GM23248 (cell line): ENCODE measurements at regions not wholly inside any gene's neighbourhood (a gene's known extent, or its start where the extent isn't known, plus 50 kb on each side); places are given as distances from the start of the nearest gene placed in this dataset.

Source experiments
- DNase-seq: peaks from one replicate; pipeline ENCODE4 v3.0.0-alpha.2; 2015
- H2AFZ ChIP-seq: fragments of 200-600 bp; sonication (generic); 2 replicates; pipeline ENCODE4 v1.6.1; 2016; ENCODE audit warnings: antibody characterized with exemption
- H3F3A ChIP-seq: fragments of 200-600 bp; sonication (generic); 2 replicates; pipeline ENCODE4 v1.6.1; 2016; ENCODE audit warnings: mild to moderate bottlenecking, antibody characterized with exemption, mixed run types; ENCODE audit not compliant: insufficient read depth
- H3K27ac ChIP-seq: fragments of 200-600 bp; sonication (generic); 2 replicates; pipeline ENCODE4 v1.5.1; 2016; ENCODE audit warnings: mild to moderate bottlenecking
- H3K27me3 ChIP-seq: fragments of 200-600 bp; sonication (generic); replicated peaks from 2 replicates; pipeline ENCODE4 v1.6.1; 2016; ENCODE audit warnings: mild to moderate bottlenecking; ENCODE audit not compliant: insufficient read depth
- H3K36me3 ChIP-seq: fragments of 200-600 bp; sonication (generic); 2 replicates; pipeline ENCODE4 v1.6.1; 2016; ENCODE audit warnings: low read depth, mild to moderate bottlenecking
- H3K4me1 ChIP-seq: fragments of 200-600 bp; sonication (generic); 2 replicates; pipeline ENCODE4 v1.6.1; 2016; ENCODE audit warnings: mild to moderate bottlenecking; ENCODE audit not compliant: insufficient read depth
- H3K4me2 ChIP-seq: fragments of 200-600 bp; sonication (generic); one replicate; pipeline ENCODE4 v1.6.1; 2016; ENCODE audit warnings: mild to moderate bottlenecking; ENCODE audit not compliant: unreplicated experiment
- H3K4me3 ChIP-seq: fragments of 200-600 bp; sonication (generic); 2 replicates; pipeline ENCODE4 v1.5.1; 2016; ENCODE audit warnings: mild to moderate bottlenecking
- H3K79me2 ChIP-seq: fragments of 200-600 bp; sonication (generic); 2 replicates; pipeline ENCODE4 v1.6.1; 2016; ENCODE audit warnings: mild to moderate bottlenecking; ENCODE audit not compliant: insufficient read depth
- H3K9ac ChIP-seq: fragments of 200-600 bp; sonication (generic); 2 replicates; pipeline ENCODE4 v1.6.1; 2016; ENCODE audit warnings: mild to moderate bottlenecking
- H3K9me2 ChIP-seq: fragments of 200-600 bp; sonication (generic); 2 replicates; pipeline ENCODE4 v1.6.1; 2016; ENCODE audit warnings: mixed run types, mild to moderate bottlenecking, moderate library complexity; ENCODE audit not compliant: insufficient read depth
- H3K9me3 ChIP-seq: fragments of 200-600 bp; sonication (generic); one replicate; pipeline ENCODE4 v1.6.1; 2017; ENCODE audit warnings: low read depth
- H4K20me1 ChIP-seq: fragments of 200-600 bp; sonication (generic); 2 replicates; pipeline ENCODE4 v1.6.0; 2016; ENCODE audit not compliant: insufficient read depth
- EZH2 ChIP-seq: fragments of 200-600 bp; sonication (generic); IDR thresholded peaks from 2 replicates; pipeline ENCODE4 v1.6.1; 2018; ENCODE audit warnings: antibody characterized with exemption, mild to moderate bottlenecking; ENCODE audit not compliant: insufficient read depth, poor library complexity, severe bottlenecking
- EZH2phosphoT487 ChIP-seq: fragments of 200-600 bp; sonication (generic); IDR thresholded peaks from 2 replicates; pipeline ENCODE4 v1.6.1; 2018; ENCODE audit warnings: antibody characterized with exemption, moderate library complexity, mild to moderate bottlenecking, low read depth; ENCODE audit not compliant: insufficient read depth
- WGBS, 2 experiments: methylation state at CpG; one replicate each; pipeline ENCODE4 v1.1.6; 2015 to 2017; ENCODE audit warnings: low lambda C conversion rate in 2 of 2, low coverage in 1 of 2; ENCODE audit errors: missing lambda C conversion rate in 2 of 2; 5-methylcytosine and 5-hydroxymethylcytosine counted together
- in situ Hi-C: fragments of 300-500 bp; cut with MboI; formaldehyde crosslinking; loops from 2 replicates; pipeline ENCODE4 v1.15.0; 2020

GRCh38 chr2:216949700-216950413, 90.0 kb upstream of the TNP1 start:
- Histone ChIP-seq H3K79me2 (no peaks in the 10 kb centered on the region), H2AFZ (no peak overlapping the region), H3K27ac (no peak overlapping the region), H3K9me3 (no peaks in the 10 kb centered on the region), H3K4me2 (no peak overlapping the region), H3K9ac (no peak overlapping the region), H3K27me3 (no peaks in the 10 kb centered on the region), H3K9me2 (no peaks in the 10 kb centered on the region), H3K4me1 (no peaks in the 10 kb centered on the region), H3F3A (no peaks in the 10 kb centered on the region), H3K4me3 (no peak overlapping the region), H4K20me1 (no peaks in the 10 kb centered on the region), H3K36me3 (no peaks in the 10 kb centered on the region)
- DNase-seq, result no peak
- TF ChIP-seq EZH2phosphoT487, result no peak
- no peak for TF ChIP-seq EZH2
- in situ Hi-C loops, result no loop called here
- 65 to 71% methylated on average over 12 of the region's 12 CpGs for WGBS, 2 experiments

GRCh38 chr2:216947055-216947454, 87.2 kb upstream of the TNP1 start:
- Histone ChIP-seq H3K4me3 (no peak overlapping the region), H4K20me1 (no peaks in the 10 kb centered on the region), H3F3A (no peaks in the 10 kb centered on the region), H3K79me2 (no peaks in the 10 kb centered on the region), H3K27ac (no peak overlapping the region), H2AFZ (no peak overlapping the region), H3K9me3 (no peaks in the 10 kb centered on the region), H3K36me3 (no peaks in the 10 kb centered on the region), H3K27me3 (no peaks in the 10 kb centered on the region), H3K9me2 (no peaks in the 10 kb centered on the region), H3K4me1 (no peaks in the 10 kb centered on the region), H3K4me2 (no peak overlapping the region), H3K9ac (no peak overlapping the region)
- TF ChIP-seq EZH2phosphoT487 (no peak), EZH2 (no peak)
- in situ Hi-C loops, result no loop called here
- DNase-seq, result no peak
- WGBS, 2 experiments, result 76 to 81% methylated on average over 4 of the region's 4 CpGs

GRCh38 chr2:216944733-216945132, 84.9 kb upstream of the TNP1 start:
- Histone ChIP-seq H3K27ac (no peak overlapping the region), H3K9me2 (no peaks in the 10 kb centered on the region), H3K9ac (no peak overlapping the region), H3K79me2 (no peaks in the 10 kb centered on the region), H2AFZ (no peak overlapping the region), H3K27me3 (no peaks in the 10 kb centered on the region), H3K4me3 (no peak overlapping the region), H3K36me3 (no peaks in the 10 kb centered on the region), H3K4me1 (no peaks in the 10 kb centered on the region), H3F3A (no peaks in the 10 kb centered on the region), H4K20me1 (no peaks in the 10 kb centered on the region), H3K4me2 (no peak overlapping the region), H3K9me3 (no peaks in the 10 kb centered on the region)
- DNase-seq, result no peak
- WGBS, 2 experiments, result 80 to 90% methylated on average over 4 of the region's 4 CpGs
- in situ Hi-C loops, result no loop called here
- TF ChIP-seq EZH2 (no peak), EZH2phosphoT487 (no peak)

- H2AFZ ChIP-seq, result no peak overlapping the region
- H3K27ac ChIP-seq, result no peak overlapping the region
- DNase-seq, result no peak
- H3K27me3 ChIP-seq, result no peaks in the 10 kb centered on the region
- no peaks in the 10 kb centered on the region for H3K79me2 ChIP-seq
- H3K4me2 ChIP-seq, result no peak overlapping the region
- 56 to 66% methylated on average over 2 of the region's 2 CpGs for WGBS, 2 experiments
- no peaks in the 10 kb centered on the region for H3K9me3 ChIP-seq
- no peak for TF ChIP-seq EZH2
- no peak for TF ChIP-seq EZH2phosphoT487
- no peaks in the 10 kb centered on the region for H4K20me1 ChIP-seq
- H3F3A ChIP-seq, result no peaks in the 10 kb centered on the region
- no peak overlapping the region for H3K9ac ChIP-seq
- H3K4me3 ChIP-seq, result no peak overlapping the region
- no peaks in the 10 kb centered on the region for H3K36me3 ChIP-seq
- H3K4me1 ChIP-seq, result no peaks in the 10 kb centered on the region
- no peaks in the 10 kb centered on the region for H3K9me2 ChIP-seq
- in situ Hi-C loops, result no loop called here
Observed at GRCh38 chr2:216943109-216943508, 83.2 kb upstream of the TNP1 start.
